ENCODE measurements at regions not wholly inside any gene's neighbourhood (a gene's known extent, or its start where the extent isn't known, plus 50 kb on each side); places are given as distances from the start of the nearest gene placed in this dataset.
"Not testable (repeated sequence)": the region's sequence is repeated elsewhere in the genome, so short reads cannot be mapped to it uniquely, and the experiment has no call there.

DNA sequence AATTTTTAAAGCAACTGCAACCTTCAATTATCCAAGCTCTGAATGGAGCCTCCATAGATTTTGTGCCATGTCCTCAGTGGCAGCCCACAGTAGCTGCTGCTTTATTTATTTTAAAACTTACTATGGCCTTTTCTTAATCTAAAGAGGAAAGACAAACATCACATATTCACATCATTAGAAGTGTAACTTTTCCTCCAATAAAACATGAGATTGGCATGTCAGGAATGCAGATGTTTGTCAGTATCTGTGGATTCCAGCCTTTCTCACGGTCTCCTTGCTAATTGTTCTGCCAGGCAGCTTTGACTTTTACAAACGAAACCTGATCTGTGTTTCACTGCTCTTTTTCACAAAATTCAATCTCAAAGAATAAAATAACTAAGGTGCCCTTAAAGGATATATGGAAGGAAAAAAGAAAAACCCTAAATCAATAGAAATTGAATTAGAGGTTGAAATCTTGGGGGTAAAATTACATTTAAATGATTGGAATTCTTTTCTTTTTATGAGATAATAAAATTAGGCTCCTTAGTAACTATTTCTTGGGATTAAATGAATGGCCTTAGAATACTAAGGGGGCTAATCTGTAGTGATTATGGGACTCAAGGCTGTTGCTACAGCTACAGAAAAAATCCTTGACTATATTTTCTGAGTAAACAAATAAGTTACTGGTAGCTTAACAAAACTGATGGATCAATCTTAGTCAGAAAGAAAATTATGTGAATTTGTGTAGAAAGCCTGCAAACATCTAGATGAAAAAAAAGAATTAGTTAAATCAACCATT, 151.3 kb downstream of the RTL9 start:
- DNase-seq (ENCODE audit: low spot score in 2 of 2) (no peak), FAIRE-seq (no peak)

DNA sequence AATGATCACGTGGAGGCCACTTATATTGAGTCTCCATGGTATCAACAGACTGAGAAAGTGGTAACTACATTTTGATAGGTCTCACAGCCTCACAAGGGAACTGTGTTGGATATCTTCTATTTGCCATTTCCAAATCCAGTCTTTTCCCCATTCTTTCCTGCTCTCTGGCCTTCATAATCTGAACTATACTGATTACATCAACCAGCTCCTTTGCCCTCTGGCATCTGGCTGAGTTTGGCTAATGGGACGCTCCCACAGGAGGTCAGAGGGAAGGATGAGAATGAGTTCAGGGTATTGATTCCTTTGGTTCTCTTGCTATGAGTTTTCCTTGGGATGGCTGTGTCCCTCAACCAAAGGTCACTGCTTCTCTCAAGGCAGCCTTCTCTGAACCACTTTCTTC, 152.6 kb downstream of the RTL9 start:
- DNase-seq (ENCODE audit: low spot score in 2 of 2) (no peak), FAIRE-seq (no peak)

DNA sequence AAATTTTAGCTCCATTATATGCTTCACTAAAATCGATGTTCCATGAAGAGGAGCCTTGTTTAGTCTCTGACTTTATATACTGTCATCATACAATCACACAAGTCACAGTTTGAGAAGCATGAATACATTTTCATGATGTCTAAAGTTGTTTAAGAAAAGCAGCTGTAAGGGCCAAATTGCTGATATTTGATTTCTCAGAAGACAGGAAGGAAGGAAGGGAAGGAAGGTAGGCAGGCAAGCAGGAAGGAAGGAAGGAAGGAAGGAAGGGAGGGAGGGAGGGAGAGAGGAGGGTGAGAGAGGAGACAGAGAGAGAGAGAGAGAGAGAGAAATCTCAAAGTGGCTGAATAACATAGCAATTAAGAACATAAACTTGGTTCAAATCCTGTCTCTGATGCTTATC, 153.7 kb downstream of the RTL9 start:
- FAIRE-seq (no peak), DNase-seq (ENCODE audit: low spot score in 2 of 2) (no peak)

DNA sequence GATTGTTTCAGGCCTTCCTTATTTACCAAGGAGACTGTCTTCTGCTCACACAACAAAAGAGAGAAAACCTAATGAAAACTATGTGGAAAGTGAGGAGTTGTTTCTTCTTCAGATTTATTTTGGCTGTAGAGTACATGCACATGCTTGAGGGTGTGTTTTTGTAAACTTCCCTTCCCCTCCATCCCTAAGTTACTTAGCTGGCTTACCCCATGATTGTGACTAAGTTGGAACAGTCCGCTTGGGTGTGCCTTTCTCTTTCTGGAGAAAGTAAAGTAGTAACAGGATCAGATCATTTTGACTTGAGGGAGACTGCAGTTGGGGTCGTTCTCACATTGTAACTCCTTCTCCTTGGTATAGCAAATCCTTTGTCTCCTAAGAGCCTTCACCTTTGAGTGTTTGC, 155.9 kb downstream of the RTL9 start:
- FAIRE-seq, result no peak
- no peak for DNase-seq (ENCODE audit: low spot score in 2 of 2)

DNA sequence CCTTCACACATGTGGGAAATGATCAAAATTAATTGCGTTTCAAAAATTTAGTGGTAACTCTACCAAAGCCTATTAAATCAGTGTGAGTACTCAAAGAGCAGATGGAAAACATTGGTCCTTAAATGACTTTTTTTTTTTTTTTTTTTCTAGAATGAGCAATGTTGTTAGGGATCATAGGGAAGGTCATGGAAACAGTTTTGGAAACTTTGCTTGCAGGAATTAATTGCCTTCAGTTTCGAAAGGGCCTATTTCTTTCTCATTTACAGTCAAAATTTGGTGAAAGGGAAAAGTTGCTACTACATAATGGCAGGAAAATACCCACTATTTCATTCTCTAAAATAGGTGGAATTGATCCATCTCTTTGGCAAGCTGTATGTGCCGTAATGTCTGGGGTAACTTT, 160.9 kb downstream of the RTL9 start:
- FAIRE-seq, result no peak
- DNase-seq (ENCODE audit: low spot score in 2 of 2), result no peak

DNA sequence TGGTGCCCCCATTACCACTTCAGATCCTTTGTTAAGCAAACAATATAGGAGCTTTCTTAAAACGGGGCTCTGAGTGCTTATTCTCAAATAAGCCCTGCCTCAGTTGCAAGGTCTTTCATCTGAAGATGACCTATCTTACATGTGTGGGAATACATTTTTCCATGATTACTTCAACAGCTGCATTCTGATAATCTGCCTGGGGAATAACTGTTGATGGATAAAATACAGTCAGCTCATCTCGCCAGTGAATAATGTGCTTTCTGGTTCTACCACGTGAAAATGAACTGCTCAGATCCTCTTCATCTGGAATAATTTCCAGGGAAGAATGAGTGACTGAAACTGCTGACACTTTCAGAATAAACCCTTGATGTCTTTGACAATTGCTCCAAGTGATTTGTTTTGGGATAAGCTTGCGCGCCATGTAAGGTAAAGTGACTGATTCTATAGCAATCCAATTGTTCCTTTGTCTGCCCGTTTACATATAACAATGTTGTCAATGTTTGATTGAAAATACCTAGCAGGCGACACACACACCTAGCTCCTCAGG, 161.3 kb downstream of the RTL9 start:
- FAIRE-seq (no peak), DNase-seq (ENCODE audit: low spot score in 2 of 2) (no peak)

DNA sequence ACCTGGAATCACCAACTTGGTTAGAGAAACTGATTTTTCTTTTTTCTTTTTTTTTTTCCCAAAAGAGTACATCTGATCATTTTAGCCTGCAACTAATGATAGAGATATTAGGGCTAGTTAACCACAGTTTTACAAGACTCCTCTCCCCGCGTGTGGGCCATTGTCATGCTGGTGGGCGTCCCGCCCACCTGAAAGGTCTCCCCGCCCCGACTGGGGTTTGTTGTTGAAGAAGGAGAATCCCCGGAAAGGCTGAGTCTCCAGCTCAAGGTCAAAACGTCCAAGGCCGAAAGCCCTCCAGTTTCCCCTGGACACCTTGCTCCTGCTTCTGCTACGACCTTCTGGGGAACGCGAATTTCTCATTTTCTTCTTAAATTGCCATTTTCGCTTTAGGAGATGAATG, 162.0 kb downstream of the RTL9 start:
- DNase-seq (ENCODE audit: low spot score in 2 of 2); FAIRE-seq: not testable (repeated sequence)

DNA sequence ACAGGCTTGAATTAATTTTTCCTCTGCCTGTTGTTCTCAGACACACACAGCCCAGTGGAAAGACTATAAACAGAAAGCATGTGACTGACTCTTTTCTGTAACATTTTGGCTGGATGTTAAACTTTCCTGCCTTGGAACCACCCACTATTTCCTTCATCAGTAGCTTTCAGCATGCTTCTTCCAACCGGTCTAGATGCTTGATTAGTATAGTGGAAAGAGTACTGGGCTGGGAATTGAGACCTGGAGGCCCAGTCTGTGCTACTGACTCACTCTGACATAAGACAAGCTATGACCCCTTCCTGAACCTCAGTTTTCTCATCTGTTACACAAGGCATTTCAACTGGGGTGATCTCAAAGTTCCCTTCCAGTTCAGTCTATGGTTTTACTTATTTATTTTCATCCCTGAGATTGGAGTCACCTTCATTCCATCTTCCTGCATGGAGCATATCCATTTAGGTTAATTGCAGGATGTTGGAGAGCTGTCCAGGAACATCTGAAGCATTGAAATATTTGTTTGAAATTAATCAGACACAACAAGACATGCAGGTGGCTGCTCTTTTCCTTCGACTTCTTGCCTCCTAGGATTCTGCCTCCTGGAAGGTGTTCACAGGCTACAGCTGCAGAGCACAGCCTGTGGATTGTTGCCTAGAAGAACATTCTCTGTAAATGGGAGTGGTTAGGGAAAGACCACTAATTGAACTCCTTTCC, 173.4 kb downstream of the RTL9 start:
- DNase-seq (ENCODE audit: low spot score in 2 of 2), result no peak
- no peak for FAIRE-seq

DNA sequence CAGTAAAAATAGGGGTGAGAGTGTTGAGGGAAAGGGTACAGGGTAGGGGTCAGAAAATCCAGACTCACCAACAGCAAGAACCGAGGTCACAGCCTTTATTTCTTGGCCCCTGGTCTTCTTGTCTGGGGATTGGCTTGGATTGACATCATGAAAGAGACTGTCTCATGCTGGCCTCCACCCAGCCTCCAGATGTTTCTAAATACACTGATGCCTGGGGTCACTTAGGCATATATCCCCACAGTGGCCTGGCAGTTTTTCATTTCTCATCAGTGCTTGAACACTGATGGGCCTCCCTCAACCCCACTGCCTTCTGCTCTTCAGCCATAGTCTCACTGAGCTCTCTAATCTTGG, 173.9 kb downstream of the RTL9 start:
- FAIRE-seq, result no peak
- DNase-seq (ENCODE audit: low spot score in 2 of 2), result no peak

DNA sequence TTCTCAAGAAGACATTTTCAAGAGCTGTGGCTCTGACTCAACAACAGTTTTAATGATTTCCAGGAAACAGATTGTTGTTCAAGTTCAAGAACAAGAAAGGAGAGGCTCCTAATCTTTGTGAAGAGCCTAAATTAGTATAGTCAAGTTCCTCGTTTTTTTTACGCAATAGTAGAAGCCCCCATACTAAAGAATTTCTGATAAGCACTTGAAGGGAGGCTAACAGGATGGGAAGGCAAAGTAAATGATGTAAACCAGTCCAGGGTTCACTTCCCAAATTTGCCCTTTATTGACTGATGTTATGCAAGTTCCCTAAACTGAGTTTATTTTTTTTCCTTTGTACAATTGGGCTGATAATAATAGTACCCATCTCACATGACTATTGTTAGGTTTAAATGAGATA, 178.2 kb downstream of the RTL9 start:
- DNase-seq (ENCODE audit: low spot score in 2 of 2) (no peak), FAIRE-seq (no peak)

DNA sequence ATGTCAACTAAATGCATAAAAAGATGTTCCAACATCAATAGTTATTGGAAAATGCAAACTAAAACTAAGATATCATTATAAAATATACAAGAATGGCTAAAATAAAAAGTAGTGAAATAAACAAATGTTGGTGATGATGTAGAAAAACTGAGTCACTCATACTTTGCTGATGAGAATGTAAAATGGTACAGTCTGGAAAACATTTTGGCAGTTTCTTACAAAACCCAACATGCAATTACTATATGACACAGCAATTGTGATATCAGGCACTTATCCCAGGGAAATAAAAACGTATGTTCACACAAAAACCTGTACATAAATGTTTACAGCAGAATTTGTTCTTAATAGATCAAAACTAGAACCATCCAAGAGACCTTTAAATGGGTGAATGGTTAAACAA, 182.6 kb downstream of the RTL9 start:
- no peak for DNase-seq (ENCODE audit: low spot score in 2 of 2)
- no peak for FAIRE-seq

DNA sequence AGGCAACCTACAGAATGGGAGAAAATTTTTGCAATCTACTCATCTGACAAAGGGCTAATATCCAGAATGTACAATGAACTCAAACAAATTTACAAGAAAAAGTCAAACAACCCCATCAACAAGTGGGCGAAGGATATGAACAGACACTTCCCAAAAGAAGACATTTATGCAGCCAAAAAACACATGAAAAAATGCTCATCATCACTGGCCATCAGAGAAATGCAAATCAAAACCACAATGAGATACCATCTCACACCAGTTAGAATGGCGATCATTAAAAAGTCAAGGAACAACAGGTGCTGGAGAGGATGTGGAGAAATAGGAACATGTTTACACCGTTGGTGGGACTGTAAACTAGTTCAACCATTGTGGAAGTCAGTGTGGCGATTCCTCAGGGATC, 192.2 kb downstream of the RTL9 start:
- DNase-seq (ENCODE audit: low spot score in 2 of 2); FAIRE-seq: not testable (repeated sequence)

DNA sequence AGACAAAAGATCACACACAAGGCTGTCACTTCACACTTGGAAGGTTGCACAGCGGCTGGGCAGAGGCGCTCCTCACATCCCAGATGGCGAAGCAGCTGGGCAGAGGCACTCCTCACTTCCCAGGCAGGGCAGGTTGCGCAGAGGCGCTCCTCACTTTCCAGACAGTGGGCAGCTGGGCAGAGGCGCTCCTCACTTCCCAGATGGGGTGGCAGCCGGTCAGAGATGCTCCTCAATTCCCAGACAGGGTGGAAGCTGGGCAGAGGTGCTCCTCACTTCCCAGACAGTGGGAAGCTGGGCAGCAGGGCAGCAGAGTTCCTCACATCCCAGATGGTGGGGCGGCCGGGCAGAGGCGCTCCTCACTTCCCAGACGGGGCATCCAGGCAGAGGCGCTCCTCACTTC, 199.2 kb downstream of the RTL9 start:
- FAIRE-seq, result no peak

DNA sequence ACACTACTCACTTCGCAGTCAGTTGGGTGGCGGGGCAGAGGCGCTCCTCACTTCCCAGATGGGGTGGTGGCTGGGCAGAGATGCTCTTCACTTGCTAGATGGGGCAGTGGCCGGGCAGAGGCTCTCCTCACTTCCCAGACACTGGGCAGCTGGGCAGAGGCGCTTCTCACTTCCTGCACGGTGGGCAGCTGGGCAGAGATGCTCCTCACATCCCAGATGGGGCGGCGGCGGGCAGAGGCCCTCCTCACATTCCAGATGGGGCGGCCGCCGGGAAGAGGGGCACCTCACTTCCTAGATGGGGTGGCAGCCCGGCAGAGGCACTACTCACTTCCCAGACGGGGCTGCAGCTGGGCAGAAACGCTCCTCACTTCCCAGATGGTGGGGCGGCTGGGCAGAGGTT, 199.8 kb downstream of the RTL9 start:
- FAIRE-seq (no peak), DNase-seq (ENCODE audit: low spot score in 2 of 2) (no peak)

More for the DNA sequence above, 199.2 kb downstream of the RTL9 start:
- no peak for DNase-seq (ENCODE audit: low spot score in 2 of 2)

DNA sequence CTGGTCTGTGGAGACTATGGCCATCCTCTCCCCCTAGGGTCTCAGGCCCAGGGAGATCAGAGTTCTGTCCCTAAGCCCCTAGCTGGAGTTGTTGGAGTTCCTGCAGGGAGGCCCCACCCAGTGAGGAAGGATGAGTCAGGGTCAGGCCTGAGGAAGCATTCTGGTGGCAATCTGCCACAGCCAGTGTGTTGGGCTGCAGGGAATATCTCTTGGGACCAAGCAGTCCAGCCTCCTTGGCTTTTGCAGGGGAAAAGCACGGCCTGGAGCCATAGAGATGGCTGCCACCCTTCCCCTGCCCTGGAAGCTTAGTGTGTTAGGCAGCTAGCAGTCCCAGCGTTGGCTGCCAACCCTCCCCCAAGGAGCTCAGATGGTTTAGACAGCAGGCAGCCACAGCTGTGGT, 202.4 kb downstream of the RTL9 start:
- DNase-seq (ENCODE audit: low spot score in 2 of 2) (no peak), FAIRE-seq (no peak)

DNA sequence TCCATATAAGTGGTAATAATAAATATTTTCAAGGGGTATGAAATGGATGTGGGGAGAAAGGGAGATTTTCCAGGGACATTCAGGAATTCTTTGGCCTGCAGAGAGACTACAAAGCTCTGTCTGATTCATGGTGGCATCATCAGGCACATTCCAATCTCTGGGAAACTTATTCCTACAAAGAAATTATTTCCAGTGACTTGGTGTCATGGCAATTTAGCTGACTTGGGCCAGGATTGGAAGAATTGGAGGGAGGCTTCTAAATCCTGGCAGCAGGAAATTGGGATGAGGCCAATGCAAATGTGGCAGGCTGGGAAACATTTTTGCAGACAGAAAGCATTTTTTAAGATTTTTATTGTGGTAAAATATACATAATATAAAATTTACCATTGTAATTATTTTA, 204.6 kb downstream of the RTL9 start:
- DNase-seq (ENCODE audit: low spot score in 2 of 2) (peak in 1 of 2 donors; percentile 3), FAIRE-seq (no peak)

DNA sequence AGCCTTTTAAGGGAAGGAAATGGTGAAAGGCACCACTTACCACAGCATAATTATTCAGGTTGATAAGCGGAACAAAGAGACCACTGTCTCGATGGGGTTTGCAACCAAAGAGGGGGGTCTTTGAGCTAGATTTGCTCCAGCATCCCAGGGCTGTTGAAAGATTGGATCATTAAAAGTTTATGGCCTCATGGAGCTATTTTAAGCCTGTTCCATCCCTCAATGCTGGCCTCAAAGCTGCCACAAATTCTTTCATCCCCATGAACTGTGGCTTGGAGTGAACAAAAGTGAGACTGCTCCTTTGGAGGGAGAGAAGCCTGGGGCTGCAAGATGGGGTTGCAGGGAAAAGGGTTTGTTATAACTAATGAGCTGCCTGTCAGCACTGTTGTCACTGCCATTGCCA, 209.8 kb downstream of the RTL9 start:
- DNase-seq (ENCODE audit: low spot score in 2 of 2) (no peak), FAIRE-seq (no peak)

DNA sequence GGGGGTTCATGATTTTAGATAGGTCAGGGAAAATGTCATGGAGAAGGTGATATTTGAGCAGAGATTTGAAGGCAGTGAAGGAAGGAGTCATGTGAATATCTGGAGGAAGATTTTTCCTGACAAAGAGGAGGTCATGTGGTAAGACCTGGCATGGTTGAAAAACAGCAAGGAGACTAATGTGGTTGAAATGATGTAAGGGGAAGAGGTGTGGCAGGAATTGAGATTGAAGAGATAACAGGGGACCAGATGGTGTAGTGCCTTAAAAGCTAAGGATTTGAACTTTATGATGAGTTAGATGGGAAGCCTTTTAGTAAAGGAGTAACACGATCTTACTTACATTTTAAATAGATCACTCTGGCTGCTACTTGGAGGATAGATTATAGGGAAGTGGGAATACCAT, 210.9 kb downstream of the RTL9 start:
- no peak for FAIRE-seq
- DNase-seq (ENCODE audit: low spot score in 2 of 2), result no peak

DNA sequence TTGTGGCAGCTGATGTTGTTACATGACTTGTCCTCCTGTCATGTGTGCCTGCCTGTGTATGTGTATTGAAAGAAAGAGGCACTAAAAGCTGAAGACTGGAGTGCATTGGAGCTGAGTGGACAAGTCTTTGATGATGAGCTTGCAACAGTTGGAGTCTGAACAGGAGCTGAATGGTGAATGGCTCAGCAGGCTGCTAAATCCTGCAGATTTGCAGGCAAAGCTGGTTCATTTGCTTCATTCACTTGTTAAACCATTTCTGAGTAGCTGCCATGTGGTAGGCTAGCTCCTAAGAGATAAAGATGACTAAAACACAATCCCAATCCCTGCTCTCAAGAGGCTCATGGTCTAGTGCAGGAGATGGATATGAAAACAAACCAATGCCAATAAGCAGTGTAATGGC, 217.3 kb downstream of the CHRDL1 start:
- no peak for FAIRE-seq
- no peak for DNase-seq (ENCODE audit: low spot score in 2 of 2)

DNA sequence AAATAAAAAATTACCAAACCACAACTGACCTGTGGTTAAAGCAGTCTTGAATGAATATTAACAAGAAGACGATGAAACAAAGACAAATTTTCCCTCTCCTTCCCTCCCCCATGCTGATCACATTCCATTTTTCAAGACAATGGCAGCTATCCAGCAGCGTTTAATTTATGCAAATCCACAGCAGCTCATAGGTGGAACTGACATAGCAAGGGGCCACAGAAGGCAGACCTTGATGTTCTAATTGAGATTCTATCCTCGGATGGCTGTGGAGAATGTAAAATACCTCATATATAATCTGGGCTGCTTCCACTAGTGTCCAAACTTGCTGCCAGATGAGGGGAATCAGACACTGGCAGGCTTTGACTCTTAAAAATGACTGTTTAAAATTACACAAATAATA, 211.5 kb downstream of the CHRDL1 start:
- FAIRE-seq, result no peak

DNA sequence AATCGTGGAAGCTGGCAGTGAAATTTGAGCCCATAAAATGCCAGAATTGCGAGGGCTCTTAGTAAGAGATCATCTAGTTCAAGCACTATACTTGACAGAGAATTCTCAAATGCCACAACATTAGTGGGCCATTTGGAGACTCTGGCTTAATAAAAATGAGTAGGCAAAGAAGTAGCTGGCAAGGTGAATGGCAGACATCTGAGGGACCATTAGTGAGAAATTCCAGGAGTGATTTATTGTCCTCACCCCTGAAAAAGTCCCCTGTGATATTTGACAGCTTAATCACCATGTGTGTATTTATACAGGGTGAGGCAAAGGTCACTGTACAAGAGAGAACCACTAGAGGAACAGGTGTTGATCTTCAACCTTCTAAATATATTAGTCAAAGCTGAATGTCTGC, 207.5 kb downstream of the CHRDL1 start:
- DNase-seq (ENCODE audit: low spot score in 2 of 2) (no peak), FAIRE-seq (no peak)

More for the DNA sequence above, 211.5 kb downstream of the CHRDL1 start:
- DNase-seq (ENCODE audit: low spot score in 2 of 2), result no peak

DNA sequence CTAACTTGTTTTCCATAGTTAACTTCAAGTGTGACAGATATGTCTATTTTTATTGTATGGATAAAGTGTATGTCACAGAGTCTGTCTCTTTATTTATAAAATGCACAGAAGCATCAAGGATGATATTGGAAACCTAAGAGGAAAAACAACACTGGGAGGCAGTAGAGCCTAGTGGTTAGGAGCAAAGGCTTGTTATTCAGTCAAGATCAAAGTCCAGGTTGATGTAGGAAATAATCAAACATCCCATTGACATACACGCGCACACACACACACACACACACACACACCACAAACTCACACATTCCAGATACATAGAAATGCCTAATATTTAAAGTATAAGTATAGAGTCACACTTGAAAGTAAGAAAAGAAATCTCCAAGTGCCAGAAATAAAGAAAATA, 206.8 kb downstream of the CHRDL1 start:
- FAIRE-seq, result no peak

More for the DNA sequence above, 206.8 kb downstream of the CHRDL1 start:
- no peak for DNase-seq (ENCODE audit: low spot score in 2 of 2)
